ENCODE measurements at regions not wholly inside any gene's neighbourhood (a gene's known extent, or its start where the extent isn't known, plus 50 kb on each side); places are given as distances from the start of the nearest gene placed in this dataset.

DNA sequence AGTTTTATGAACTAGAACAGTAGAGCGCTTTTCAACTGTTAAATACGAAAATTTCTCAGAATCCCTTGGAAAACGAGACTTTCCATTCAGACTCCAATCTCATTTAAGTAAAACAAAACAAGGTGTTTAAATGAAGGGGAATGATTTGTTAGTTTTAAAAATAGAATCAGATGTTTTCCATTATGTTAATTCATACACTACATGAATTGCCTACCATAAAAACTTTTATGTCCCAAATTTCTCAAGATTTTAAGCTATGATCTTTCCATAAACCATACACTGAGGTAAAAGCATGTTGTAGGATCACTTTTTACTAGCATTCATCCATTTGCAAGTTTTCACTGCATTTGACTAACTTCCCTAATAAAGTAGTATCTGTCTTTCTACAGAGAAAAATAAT is 180.3 kb upstream of the ZP4 start:
- TF ChIP-seq, protein P1, sequence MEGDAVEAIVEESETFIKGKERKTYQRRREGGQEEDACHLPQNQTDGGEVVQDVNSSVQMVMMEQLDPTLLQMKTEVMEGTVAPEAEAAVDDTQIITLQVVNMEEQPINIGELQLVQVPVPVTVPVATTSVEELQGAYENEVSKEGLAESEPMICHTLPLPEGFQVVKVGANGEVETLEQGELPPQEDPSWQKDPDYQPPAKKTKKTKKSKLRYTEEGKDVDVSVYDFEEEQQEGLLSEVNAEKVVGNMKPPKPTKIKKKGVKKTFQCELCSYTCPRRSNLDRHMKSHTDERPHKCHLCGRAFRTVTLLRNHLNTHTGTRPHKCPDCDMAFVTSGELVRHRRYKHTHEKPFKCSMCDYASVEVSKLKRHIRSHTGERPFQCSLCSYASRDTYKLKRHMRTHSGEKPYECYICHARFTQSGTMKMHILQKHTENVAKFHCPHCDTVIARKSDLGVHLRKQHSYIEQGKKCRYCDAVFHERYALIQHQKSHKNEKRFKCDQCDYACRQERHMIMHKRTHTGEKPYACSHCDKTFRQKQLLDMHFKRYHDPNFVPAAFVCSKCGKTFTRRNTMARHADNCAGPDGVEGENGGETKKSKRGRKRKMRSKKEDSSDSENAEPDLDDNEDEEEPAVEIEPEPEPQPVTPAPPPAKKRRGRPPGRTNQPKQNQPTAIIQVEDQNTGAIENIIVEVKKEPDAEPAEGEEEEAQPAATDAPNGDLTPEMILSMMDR (IDR thresholded peaks at IDR 0.05; ENCODE audit: low read depth, low read length, missing input control): no peak
- TF ChIP-seq, protein P2, sequence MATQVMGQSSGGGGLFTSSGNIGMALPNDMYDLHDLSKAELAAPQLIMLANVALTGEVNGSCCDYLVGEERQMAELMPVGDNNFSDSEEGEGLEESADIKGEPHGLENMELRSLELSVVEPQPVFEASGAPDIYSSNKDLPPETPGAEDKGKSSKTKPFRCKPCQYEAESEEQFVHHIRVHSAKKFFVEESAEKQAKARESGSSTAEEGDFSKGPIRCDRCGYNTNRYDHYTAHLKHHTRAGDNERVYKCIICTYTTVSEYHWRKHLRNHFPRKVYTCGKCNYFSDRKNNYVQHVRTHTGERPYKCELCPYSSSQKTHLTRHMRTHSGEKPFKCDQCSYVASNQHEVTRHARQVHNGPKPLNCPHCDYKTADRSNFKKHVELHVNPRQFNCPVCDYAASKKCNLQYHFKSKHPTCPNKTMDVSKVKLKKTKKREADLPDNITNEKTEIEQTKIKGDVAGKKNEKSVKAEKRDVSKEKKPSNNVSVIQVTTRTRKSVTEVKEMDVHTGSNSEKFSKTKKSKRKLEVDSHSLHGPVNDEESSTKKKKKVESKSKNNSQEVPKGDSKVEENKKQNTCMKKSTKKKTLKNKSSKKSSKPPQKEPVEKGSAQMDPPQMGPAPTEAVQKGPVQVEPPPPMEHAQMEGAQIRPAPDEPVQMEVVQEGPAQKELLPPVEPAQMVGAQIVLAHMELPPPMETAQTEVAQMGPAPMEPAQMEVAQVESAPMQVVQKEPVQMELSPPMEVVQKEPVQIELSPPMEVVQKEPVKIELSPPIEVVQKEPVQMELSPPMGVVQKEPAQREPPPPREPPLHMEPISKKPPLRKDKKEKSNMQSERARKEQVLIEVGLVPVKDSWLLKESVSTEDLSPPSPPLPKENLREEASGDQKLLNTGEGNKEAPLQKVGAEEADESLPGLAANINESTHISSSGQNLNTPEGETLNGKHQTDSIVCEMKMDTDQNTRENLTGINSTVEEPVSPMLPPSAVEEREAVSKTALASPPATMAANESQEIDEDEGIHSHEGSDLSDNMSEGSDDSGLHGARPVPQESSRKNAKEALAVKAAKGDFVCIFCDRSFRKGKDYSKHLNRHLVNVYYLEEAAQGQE (IDR thresholded peaks at IDR 0.05): no peak
- TF ChIP-seq TAF1 (conservative IDR thresholded peaks at IDR 0.05): no peak
- no peak for TF ChIP-seq SP1 (IDR thresholded peaks at IDR 0.05)
- TF ChIP-seq, protein P3, sequence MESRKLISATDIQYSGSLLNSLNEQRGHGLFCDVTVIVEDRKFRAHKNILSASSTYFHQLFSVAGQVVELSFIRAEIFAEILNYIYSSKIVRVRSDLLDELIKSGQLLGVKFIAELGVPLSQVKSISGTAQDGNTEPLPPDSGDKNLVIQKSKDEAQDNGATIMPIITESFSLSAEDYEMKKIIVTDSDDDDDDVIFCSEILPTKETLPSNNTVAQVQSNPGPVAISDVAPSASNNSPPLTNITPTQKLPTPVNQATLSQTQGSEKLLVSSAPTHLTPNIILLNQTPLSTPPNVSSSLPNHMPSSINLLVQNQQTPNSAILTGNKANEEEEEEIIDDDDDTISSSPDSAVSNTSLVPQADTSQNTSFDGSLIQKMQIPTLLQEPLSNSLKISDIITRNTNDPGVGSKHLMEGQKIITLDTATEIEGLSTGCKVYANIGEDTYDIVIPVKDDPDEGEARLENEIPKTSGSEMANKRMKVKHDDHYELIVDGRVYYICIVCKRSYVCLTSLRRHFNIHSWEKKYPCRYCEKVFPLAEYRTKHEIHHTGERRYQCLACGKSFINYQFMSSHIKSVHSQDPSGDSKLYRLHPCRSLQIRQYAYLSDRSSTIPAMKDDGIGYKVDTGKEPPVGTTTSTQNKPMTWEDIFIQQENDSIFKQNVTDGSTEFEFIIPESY (IDR thresholded peaks at IDR 0.05): no peak
- TF ChIP-seq, protein P4, sequence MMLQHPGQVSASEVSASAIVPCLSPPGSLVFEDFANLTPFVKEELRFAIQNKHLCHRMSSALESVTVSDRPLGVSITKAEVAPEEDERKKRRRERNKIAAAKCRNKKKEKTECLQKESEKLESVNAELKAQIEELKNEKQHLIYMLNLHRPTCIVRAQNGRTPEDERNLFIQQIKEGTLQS (IDR thresholded peaks at IDR 0.05): no peak
- TF ChIP-seq EGR1 (IDR thresholded peaks at IDR 0.05; ENCODE audit: low read depth in 2 of 2): no peak
- no peak for TF ChIP-seq YY1 (IDR thresholded peaks at IDR 0.05)
- TF ChIP-seq, protein P5, sequence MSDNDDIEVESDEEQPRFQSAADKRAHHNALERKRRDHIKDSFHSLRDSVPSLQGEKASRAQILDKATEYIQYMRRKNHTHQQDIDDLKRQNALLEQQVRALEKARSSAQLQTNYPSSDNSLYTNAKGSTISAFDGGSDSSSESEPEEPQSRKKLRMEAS (IDR thresholded peaks at IDR 0.05): no peak
- no peak for TF ChIP-seq RAD21 (IDR thresholded peaks at IDR 0.05)
